Erythroblast (primary cell): ENCODE measurements at regions not wholly inside any gene's neighbourhood (a gene's known extent, or its start where the extent isn't known, plus 50 kb on each side); places are given as distances from the start of the nearest gene placed in this dataset.

Source experiments
- GATA1 ChIP-seq: IDR thresholded peaks from 2 replicates; pipeline ENCODE4 v1.6.1; 2011; ENCODE audit warnings: low read depth, mild to moderate bottlenecking, control low read depth, low read length, moderate library complexity
- POLR2A ChIP-seq: IDR thresholded peaks from 2 replicates; pipeline ENCODE4 v1.6.1; 2011; ENCODE audit warnings: mild to moderate bottlenecking, low read length

DNA sequence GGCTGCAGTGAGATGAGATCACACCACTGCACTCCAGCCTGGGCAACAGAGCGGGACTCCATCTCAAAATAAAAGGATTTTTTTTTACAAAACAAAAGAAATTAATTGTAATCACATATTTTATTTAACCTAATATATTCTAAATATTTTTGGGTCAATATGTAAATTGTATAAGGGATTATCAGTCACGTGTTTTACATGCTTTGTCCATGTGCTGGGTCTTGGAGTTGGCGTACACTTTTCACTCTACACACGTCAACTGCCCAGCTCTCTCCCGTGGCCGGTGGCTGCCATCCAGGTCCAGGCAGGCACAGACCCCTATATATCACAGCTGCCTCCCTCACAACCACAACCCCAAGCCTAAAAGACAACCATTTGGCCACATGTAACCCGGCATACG, 68.1 kb downstream of the RBFOX3 start:
- TF ChIP-seq POLR2A (no peak), GATA1 (no peak)
